GM10266 (cell line): ENCODE measurements at regions not wholly inside any gene's neighbourhood (a gene's known extent, or its start where the extent isn't known, plus 50 kb on each side); places are given as distances from the start of the nearest gene placed in this dataset.
"Not testable (repeated sequence)": the region's sequence is repeated elsewhere in the genome, so short reads cannot be mapped to it uniquely, and the experiment has no call there.

Experiments
- DNase-seq: peaks from one replicate; pipeline ENCODE4 v3.0.0; 2012; ENCODE audit errors: extremely low spot score
- CTCF ChIP-seq: IDR thresholded peaks from 2 replicates; pipeline ENCODE4 v1.5.1; 2012; ENCODE audit warnings: mild to moderate bottlenecking, low read depth; ENCODE audit not compliant: control insufficient read depth, insufficient read depth; ENCODE audit errors: missing control alignments

GRCh38 chr9:86614871-86615849 is 260.9 kb upstream of the TUT7 start:
- peak; percentile 14 for DNase-seq

GRCh38 chr9:86613943-86614342 is 259.7 kb upstream of the TUT7 start:
- DNase-seq: no peak
- no peak for TF ChIP-seq CTCF

More at GRCh38 chr9:86614871-86615849, 260.9 kb upstream of the TUT7 start:
- TF ChIP-seq CTCF: peak; percentile 28

- not testable (repeated sequence) for DNase-seq
Observed at GRCh38 chr9:86611534-86611933, 257.3 kb upstream of the TUT7 start.

- no peak for TF ChIP-seq CTCF
Observed at GRCh38 chr9:86605303-86605702, 251.1 kb upstream of the TUT7 start.

GRCh38 chr9:86604741-86605140 is 250.5 kb upstream of the TUT7 start:
- DNase-seq: no peak
- TF ChIP-seq CTCF: no peak

More at GRCh38 chr9:86605303-86605702, 251.1 kb upstream of the TUT7 start:
- DNase-seq: no peak

- TF ChIP-seq CTCF: no peak
- no peak for DNase-seq
Observed at GRCh38 chr9:86602715-86603114, 248.5 kb upstream of the TUT7 start.

- DNase-seq: no peak
- no peak for TF ChIP-seq CTCF
Observed at GRCh38 chr9:86601697-86602096, 247.5 kb upstream of the TUT7 start.
